GM19438 (cell line): ENCODE measurements at regions not wholly inside any gene's neighbourhood (a gene's known extent, or its start where the extent isn't known, plus 50 kb on each side); places are given as distances from the start of the nearest gene placed in this dataset.
"Not testable (repeated sequence)": the region's sequence is repeated elsewhere in the genome, so short reads cannot be mapped to it uniquely, and the experiment has no call there.

Source experiments
- ATAC-seq: cut with Tn5 transposase; IDR thresholded peaks from one replicate; pipeline ENCODE4 v1.9.1; 2021; ENCODE audit warnings: low read depth; ENCODE audit not compliant: unreplicated experiment

- not testable (repeated sequence) for ATAC-seq
Measured at GRCh38 chr7:65613644-65614289, 240.1 kb downstream of the ZNF92 start.

GRCh38 chr7:65616111-65616510 lies 242.5 kb downstream of the ZNF92 start:
- not testable (repeated sequence) for ATAC-seq

GRCh38 chr7:65620216-65620615 lies 246.6 kb downstream of the ZNF92 start:
- ATAC-seq = not testable (repeated sequence)

GRCh38 chr7:65621580-65622201 lies 248.0 kb downstream of the ZNF92 start:
- peak; percentile 60 for ATAC-seq

- ATAC-seq = not testable (repeated sequence)
Measured at GRCh38 chr7:65631236-65631635, 241.6 kb upstream of the VKORC1L1 start.

GRCh38 chr7:65633587-65634404 lies 239.1 kb upstream of the VKORC1L1 start:
- not testable (repeated sequence) for ATAC-seq

- not testable (repeated sequence) for ATAC-seq
Measured at GRCh38 chr7:65638918-65639317, 234.0 kb upstream of the VKORC1L1 start.

GRCh38 chr7:65639717-65640116 lies 233.2 kb upstream of the VKORC1L1 start:
- not testable (repeated sequence) for ATAC-seq

- not testable (repeated sequence) for ATAC-seq
Measured at GRCh38 chr7:65643498-65643897, 229.4 kb upstream of the VKORC1L1 start.

- ATAC-seq = not testable (repeated sequence)
Measured at GRCh38 chr7:65647153-65647964, 225.5 kb upstream of the VKORC1L1 start.

- ATAC-seq = not testable (repeated sequence)
Measured at GRCh38 chr7:65651174-65651573, 221.7 kb upstream of the VKORC1L1 start.

GRCh38 chr7:65651826-65652592 lies 220.9 kb upstream of the VKORC1L1 start:
- not testable (repeated sequence) for ATAC-seq

- ATAC-seq = not testable (repeated sequence)
Measured at GRCh38 chr7:65652669-65653068, 220.2 kb upstream of the VKORC1L1 start.

GRCh38 chr7:65656494-65657188 lies 216.2 kb upstream of the VKORC1L1 start:
- not testable (repeated sequence) for ATAC-seq

- ATAC-seq = not testable (repeated sequence)
Measured at GRCh38 chr7:65683362-65683761, 189.5 kb upstream of the VKORC1L1 start.

- not testable (repeated sequence) for ATAC-seq
Measured at GRCh38 chr7:65699026-65699714, 173.7 kb upstream of the VKORC1L1 start.

GRCh38 chr7:65699715-65700356 lies 173.0 kb upstream of the VKORC1L1 start:
- not testable (repeated sequence) for ATAC-seq
